ENCODE measurements at regions not wholly inside any gene's neighbourhood (a gene's known extent, or its start where the extent isn't known, plus 50 kb on each side); places are given as distances from the start of the nearest gene placed in this dataset.

GRCh38 chr3:34260271-34261000 is 462.0 kb downstream of the PDCD6IP start:
- Histone ChIP-seq H3K9me3 (replicated peaks) (no peaks in the 10 kb centered on the region), H3K4me1 (replicated peaks) (no peaks in the 10 kb centered on the region), H3K27ac (no peak overlapping the region), H3K27me3 (replicated peaks) (no peaks in the 10 kb centered on the region), H3K36me3 (no peaks in the 10 kb centered on the region), H3K4me3 (no peak overlapping the region)
- DNase-seq (ENCODE audit: low read depth in 1 of 2, low spot score in 2 of 2): peak; percentile 5 to 43

- Histone ChIP-seq H3K4me3 (no peak overlapping the region), H3K9me3 (replicated peaks) (no peaks in the 10 kb centered on the region), H3K27me3 (replicated peaks) (no peaks in the 10 kb centered on the region), H3K27ac (no peak overlapping the region), H3K4me1 (replicated peaks) (no peaks in the 10 kb centered on the region), H3K36me3 (no peaks in the 10 kb centered on the region)
- no peak for DNase-seq (ENCODE audit: low read depth in 1 of 2, low spot score in 2 of 2)
Measured at GRCh38 chr3:34261001-34261385, 462.6 kb downstream of the PDCD6IP start.

- no peak for DNase-seq (ENCODE audit: low read depth in 1 of 2, low spot score in 2 of 2)
- Histone ChIP-seq H3K27me3 (replicated peaks) (no peaks in the 10 kb centered on the region), H3K4me3 (no peak overlapping the region), H3K9me3 (replicated peaks) (no peaks in the 10 kb centered on the region), H3K36me3 (no peaks in the 10 kb centered on the region), H3K27ac (no peak overlapping the region), H3K4me1 (replicated peaks) (no peaks in the 10 kb centered on the region)
Measured at GRCh38 chr3:34263101-34263621, 464.7 kb downstream of the PDCD6IP start.

GRCh38 chr3:34264337-34265041 is 466.1 kb downstream of the PDCD6IP start:
- Histone ChIP-seq H3K27ac (no peak overlapping the region), H3K27me3 (replicated peaks) (no peaks in the 10 kb centered on the region), H3K9me3 (replicated peaks) (no peaks in the 10 kb centered on the region), H3K4me3 (no peak overlapping the region), H3K4me1 (replicated peaks) (no peaks in the 10 kb centered on the region), H3K36me3 (no peaks in the 10 kb centered on the region)
- no peak for DNase-seq (ENCODE audit: low read depth in 1 of 2, low spot score in 2 of 2)

GRCh38 chr3:34267088-34267487 is 468.7 kb downstream of the PDCD6IP start:
- H3K27me3 ChIP-seq (replicated peaks): no peaks in the 10 kb centered on the region
- no peak overlapping the region for H3K27ac ChIP-seq
- H3K4me1 ChIP-seq (replicated peaks): no peaks in the 10 kb centered on the region
- no peaks in the 10 kb centered on the region for H3K9me3 ChIP-seq (replicated peaks)
- no peak overlapping the region for H3K4me3 ChIP-seq
- DNase-seq (ENCODE audit: low read depth in 1 of 2, low spot score in 2 of 2): no peak
- H3K36me3 ChIP-seq: no peaks in the 10 kb centered on the region

GRCh38 chr3:34268032-34268709 is 469.7 kb downstream of the PDCD6IP start:
- H3K27me3 ChIP-seq (replicated peaks): no peaks in the 10 kb centered on the region
- H3K4me1 ChIP-seq (replicated peaks): no peaks in the 10 kb centered on the region
- no peak for DNase-seq (ENCODE audit: low read depth in 1 of 2, low spot score in 2 of 2)
- H3K36me3 ChIP-seq: no peaks in the 10 kb centered on the region
- H3K4me3 ChIP-seq: no peak overlapping the region
- H3K27ac ChIP-seq: no peak overlapping the region
- H3K9me3 ChIP-seq (replicated peaks): no peaks in the 10 kb centered on the region

GRCh38 chr3:34275811-34276210 is 477.4 kb downstream of the PDCD6IP start:
- H3K36me3 ChIP-seq: no peaks in the 10 kb centered on the region
- H3K4me3 ChIP-seq: no peak overlapping the region
- no peak for DNase-seq (ENCODE audit: low read depth in 1 of 2, low spot score in 2 of 2)
- H3K9me3 ChIP-seq (replicated peaks): no peaks in the 10 kb centered on the region
- no peaks in the 10 kb centered on the region for H3K4me1 ChIP-seq (replicated peaks)
- no peaks in the 10 kb centered on the region for H3K27me3 ChIP-seq (replicated peaks)
- no peak overlapping the region for H3K27ac ChIP-seq

- H3K27ac ChIP-seq: no peak overlapping the region
- no peak overlapping the region for H3K4me3 ChIP-seq
- no peaks in the 10 kb centered on the region for H3K9me3 ChIP-seq (replicated peaks)
- DNase-seq (ENCODE audit: low read depth in 1 of 2, low spot score in 2 of 2): no peak
- no peaks in the 10 kb centered on the region for H3K36me3 ChIP-seq
- no peaks in the 10 kb centered on the region for H3K4me1 ChIP-seq (replicated peaks)
- no peaks in the 10 kb centered on the region for H3K27me3 ChIP-seq (replicated peaks)
Measured at GRCh38 chr3:34276342-34276741, 477.9 kb downstream of the PDCD6IP start.

GRCh38 chr3:34277110-34277509 is 478.7 kb downstream of the PDCD6IP start:
- Histone ChIP-seq H3K27me3 (replicated peaks) (no peaks in the 10 kb centered on the region), H3K4me3 (no peak overlapping the region), H3K9me3 (replicated peaks) (no peaks in the 10 kb centered on the region), H3K4me1 (replicated peaks) (no peaks in the 10 kb centered on the region), H3K27ac (no peak overlapping the region), H3K36me3 (no peaks in the 10 kb centered on the region)
- DNase-seq (ENCODE audit: low read depth in 1 of 2, low spot score in 2 of 2): no peak

GRCh38 chr3:34279901-34280300 is 481.5 kb downstream of the PDCD6IP start:
- Histone ChIP-seq H3K4me3 (no peak overlapping the region), H3K27me3 (replicated peaks) (no peaks in the 10 kb centered on the region), H3K9me3 (replicated peaks) (no peaks in the 10 kb centered on the region), H3K4me1 (replicated peaks) (no peaks in the 10 kb centered on the region), H3K36me3 (no peaks in the 10 kb centered on the region), H3K27ac (no peak overlapping the region)
- no peak for DNase-seq (ENCODE audit: low read depth in 1 of 2, low spot score in 2 of 2)

GRCh38 chr3:34283751-34284150 is 485.3 kb downstream of the PDCD6IP start:
- no peaks in the 10 kb centered on the region for H3K4me1 ChIP-seq (replicated peaks)
- no peaks in the 10 kb centered on the region for H3K27me3 ChIP-seq (replicated peaks)
- DNase-seq (ENCODE audit: low read depth in 1 of 2, low spot score in 2 of 2): no peak
- H3K36me3 ChIP-seq: no peaks in the 10 kb centered on the region
- no peak overlapping the region for H3K4me3 ChIP-seq
- no peak overlapping the region for H3K27ac ChIP-seq
- no peaks in the 10 kb centered on the region for H3K9me3 ChIP-seq (replicated peaks)

- H3K4me1 ChIP-seq (replicated peaks): no peaks in the 10 kb centered on the region
- H3K27ac ChIP-seq: no peak overlapping the region
Measured at GRCh38 chr3:34284959-34285826, 486.8 kb downstream of the PDCD6IP start.

GRCh38 chr3:34285827-34286188 is 487.4 kb downstream of the PDCD6IP start:
- no peaks in the 10 kb centered on the region for H3K36me3 ChIP-seq
- H3K27me3 ChIP-seq (replicated peaks): no peaks in the 10 kb centered on the region
- no peaks in the 10 kb centered on the region for H3K9me3 ChIP-seq (replicated peaks)
- H3K27ac ChIP-seq: no peak overlapping the region
- H3K4me3 ChIP-seq: no peak overlapping the region
- no peaks in the 10 kb centered on the region for H3K4me1 ChIP-seq (replicated peaks)
- DNase-seq (ENCODE audit: low read depth in 1 of 2, low spot score in 2 of 2): no peak

More at GRCh38 chr3:34284959-34285826, 486.8 kb downstream of the PDCD6IP start:
- H3K9me3 ChIP-seq (replicated peaks): no peaks in the 10 kb centered on the region
- H3K4me3 ChIP-seq: no peak overlapping the region
- no peaks in the 10 kb centered on the region for H3K27me3 ChIP-seq (replicated peaks)
- no peaks in the 10 kb centered on the region for H3K36me3 ChIP-seq
- DNase-seq (ENCODE audit: low read depth in 1 of 2, low spot score in 2 of 2): no peak
